VCaP (cell line): ENCODE measurements at regions not wholly inside any gene's neighbourhood (a gene's known extent, or its start where the extent isn't known, plus 50 kb on each side); places are given as distances from the start of the nearest gene placed in this dataset.

Experiments used
- H3K27ac ChIP-seq: fragments of 450-650 bp; 2 replicates; pipeline ENCODE4 v1.5.1; 2017
- TF ChIP-seq, protein P1 (sequence below): fragments of 450-650 bp; conservative IDR thresholded peaks from 2 replicates; pipeline ENCODE4 v1.5.1; 2017; ENCODE audit warnings: mild to moderate bottlenecking, moderate library complexity

GRCh38 chr7:25527665-25528170 lies 299.4 kb upstream of the NPVF start:
- TF ChIP-seq, protein P1, sequence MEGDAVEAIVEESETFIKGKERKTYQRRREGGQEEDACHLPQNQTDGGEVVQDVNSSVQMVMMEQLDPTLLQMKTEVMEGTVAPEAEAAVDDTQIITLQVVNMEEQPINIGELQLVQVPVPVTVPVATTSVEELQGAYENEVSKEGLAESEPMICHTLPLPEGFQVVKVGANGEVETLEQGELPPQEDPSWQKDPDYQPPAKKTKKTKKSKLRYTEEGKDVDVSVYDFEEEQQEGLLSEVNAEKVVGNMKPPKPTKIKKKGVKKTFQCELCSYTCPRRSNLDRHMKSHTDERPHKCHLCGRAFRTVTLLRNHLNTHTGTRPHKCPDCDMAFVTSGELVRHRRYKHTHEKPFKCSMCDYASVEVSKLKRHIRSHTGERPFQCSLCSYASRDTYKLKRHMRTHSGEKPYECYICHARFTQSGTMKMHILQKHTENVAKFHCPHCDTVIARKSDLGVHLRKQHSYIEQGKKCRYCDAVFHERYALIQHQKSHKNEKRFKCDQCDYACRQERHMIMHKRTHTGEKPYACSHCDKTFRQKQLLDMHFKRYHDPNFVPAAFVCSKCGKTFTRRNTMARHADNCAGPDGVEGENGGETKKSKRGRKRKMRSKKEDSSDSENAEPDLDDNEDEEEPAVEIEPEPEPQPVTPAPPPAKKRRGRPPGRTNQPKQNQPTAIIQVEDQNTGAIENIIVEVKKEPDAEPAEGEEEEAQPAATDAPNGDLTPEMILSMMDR: no peak
- H3K27ac ChIP-seq: no peak overlapping the region

- TF ChIP-seq, protein P1: no peak
These were observed 301.0 kb upstream of the NPVF start for GRCh38 chr7:25529320-25529719.

DNA sequence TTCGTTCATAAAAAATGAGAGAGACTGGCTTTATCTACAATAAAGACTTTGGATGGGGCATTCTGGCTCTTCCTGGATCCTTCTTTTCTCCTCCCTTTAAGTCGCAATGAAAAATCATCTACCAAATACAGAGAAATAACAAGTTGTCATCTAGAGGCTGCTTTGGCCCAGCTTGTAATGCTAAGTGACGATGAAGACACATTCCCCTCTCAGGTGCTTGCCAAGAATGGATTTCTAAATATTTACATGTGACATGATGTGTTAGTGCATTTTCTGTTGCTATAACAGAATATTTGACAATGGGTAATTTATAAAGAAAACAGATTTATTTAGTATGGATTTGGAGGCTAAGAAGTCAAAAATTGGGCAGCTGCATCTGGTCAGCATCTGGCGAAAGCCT lies 308.6 kb upstream of the NPVF start:
- TF ChIP-seq, protein P1: no peak
- no peak overlapping the region for H3K27ac ChIP-seq

More at GRCh38 chr7:25529320-25529719, 301.0 kb upstream of the NPVF start:
- H3K27ac ChIP-seq: no peak overlapping the region

DNA sequence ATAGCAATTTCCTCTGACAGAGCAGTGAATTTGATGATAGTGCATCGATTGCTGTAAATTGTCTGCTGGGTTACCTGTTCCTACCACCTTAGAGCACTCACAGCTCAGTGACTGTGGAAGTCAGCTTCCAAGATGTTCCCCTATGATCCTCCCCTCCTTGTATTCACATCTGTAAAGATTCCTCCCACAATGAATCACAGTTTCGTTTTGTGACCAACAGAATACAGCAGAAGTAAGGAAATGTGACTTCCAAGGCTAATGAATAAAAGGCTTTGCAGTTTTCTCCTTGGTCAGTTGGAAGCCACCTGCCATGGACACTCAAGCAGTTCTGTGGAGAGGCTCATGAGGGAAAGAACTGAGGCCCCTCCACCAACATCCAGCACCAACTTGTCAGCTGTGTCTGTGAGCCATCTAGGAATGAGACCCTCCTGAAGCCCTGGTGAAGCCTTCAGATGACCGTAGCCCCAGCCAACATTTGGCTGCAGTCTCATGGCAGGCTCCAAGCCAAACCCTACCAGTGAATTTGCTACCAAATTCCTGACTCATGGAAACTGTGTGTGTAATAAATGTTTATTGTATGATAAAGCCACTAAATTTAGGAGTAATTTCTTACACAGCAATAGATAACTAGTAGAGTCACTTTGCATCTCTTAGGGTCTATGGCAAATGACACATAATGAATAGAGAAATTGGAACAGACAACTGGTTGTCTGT lies 309.5 kb upstream of the NPVF start:
- TF ChIP-seq, protein P1: no peak
- H3K27ac ChIP-seq: no peak overlapping the region

- peak overlapping the region; percentile 98; the same call in 1 of the 2 replicates for H3K27ac ChIP-seq
- TF ChIP-seq, protein P1: no peak
These were observed 313.0 kb upstream of the NPVF start for GRCh38 chr7:25541094-25541821.

GRCh38 chr7:25541877-25542276 lies 313.6 kb upstream of the NPVF start:
- peak overlapping the region; percentile 98; the same call in 1 of the 2 replicates for H3K27ac ChIP-seq
- TF ChIP-seq, protein P1: no peak

DNA sequence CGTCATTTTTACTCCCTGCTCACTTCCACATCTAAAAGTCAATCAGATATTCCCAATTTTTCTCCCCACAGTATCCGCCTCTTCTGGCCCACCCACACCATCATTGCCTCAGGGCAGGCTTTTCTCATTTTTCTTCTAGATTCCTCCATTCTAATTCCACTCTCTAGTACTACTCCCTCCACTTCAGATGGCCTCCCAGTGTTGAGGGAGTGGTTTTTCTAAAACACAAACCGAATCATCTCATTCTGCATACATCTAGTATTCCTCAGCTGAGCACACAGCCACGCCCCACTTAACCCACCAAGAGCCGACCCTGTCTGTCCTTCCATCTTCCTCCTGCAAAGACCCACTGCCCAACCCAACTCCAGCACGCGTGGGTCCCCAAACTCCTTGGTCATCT lies 314.9 kb upstream of the NPVF start:
- TF ChIP-seq, protein P1: no peak

More for the DNA sequence above, 314.9 kb upstream of the NPVF start:
- H3K27ac ChIP-seq: peak overlapping the region; percentile 98
